HG03066 (cell line): ENCODE measurements at regions not wholly inside any gene's neighbourhood (a gene's known extent, or its start where the extent isn't known, plus 50 kb on each side); places are given as distances from the start of the nearest gene placed in this dataset.
"Not testable (repeated sequence)": the region's sequence is repeated elsewhere in the genome, so short reads cannot be mapped to it uniquely, and the experiment has no call there.

Experiments used
- ATAC-seq: cut with Tn5 transposase; IDR thresholded peaks from one replicate; pipeline ENCODE4 v1.9.1; 2021; ENCODE audit warnings: low read depth; ENCODE audit not compliant: unreplicated experiment

- no peak for ATAC-seq
These were observed 149.7 kb upstream of the ARRDC3 start for GRCh38 chr5:91532779-91533178.

GRCh38 chr5:91532281-91532680 lies 149.2 kb upstream of the ARRDC3 start:
- ATAC-seq, result no peak

GRCh38 chr5:91528831-91529230 lies 145.7 kb upstream of the ARRDC3 start:
- ATAC-seq, result no peak

- no peak for ATAC-seq
These were observed 138.7 kb upstream of the ARRDC3 start for GRCh38 chr5:91521785-91522184.

- no peak for ATAC-seq
These were observed 138.2 kb upstream of the ARRDC3 start for GRCh38 chr5:91521334-91521733.

- no peak for ATAC-seq
These were observed 131.3 kb upstream of the ARRDC3 start for GRCh38 chr5:91514400-91514799.

- ATAC-seq, result no peak
These were observed 120.2 kb upstream of the ARRDC3 start for GRCh38 chr5:91503321-91503720.

- ATAC-seq, result no peak
These were observed 117.6 kb upstream of the ARRDC3 start for GRCh38 chr5:91500758-91501157.

GRCh38 chr5:91499943-91500531 lies 116.9 kb upstream of the ARRDC3 start:
- ATAC-seq, result peak; percentile 46

GRCh38 chr5:91495699-91496098 lies 112.6 kb upstream of the ARRDC3 start:
- no peak for ATAC-seq

- no peak for ATAC-seq
These were observed 111.4 kb upstream of the ARRDC3 start for GRCh38 chr5:91494447-91494996.

GRCh38 chr5:91493086-91493485 lies 110.0 kb upstream of the ARRDC3 start:
- no peak for ATAC-seq

- ATAC-seq, result no peak
These were observed 108.1 kb upstream of the ARRDC3 start for GRCh38 chr5:91491229-91491628.

GRCh38 chr5:91490316-91490715 lies 107.2 kb upstream of the ARRDC3 start:
- ATAC-seq, result no peak

- ATAC-seq, result no peak
These were observed 104.3 kb upstream of the ARRDC3 start for GRCh38 chr5:91487420-91487819.

- ATAC-seq, result no peak
These were observed 103.5 kb upstream of the ARRDC3 start for GRCh38 chr5:91486638-91487037.

GRCh38 chr5:91484662-91485061 lies 101.5 kb upstream of the ARRDC3 start:
- ATAC-seq, result no peak

GRCh38 chr5:91479376-91479775 lies 96.3 kb upstream of the ARRDC3 start:
- not testable (repeated sequence) for ATAC-seq

- ATAC-seq, result no peak
These were observed 95.0 kb upstream of the ARRDC3 start for GRCh38 chr5:91478096-91478495.

- ATAC-seq, result no peak
These were observed 94.3 kb upstream of the ARRDC3 start for GRCh38 chr5:91477408-91477807.

GRCh38 chr5:91474201-91474600 lies 91.1 kb upstream of the ARRDC3 start:
- ATAC-seq, result no peak

- ATAC-seq, result no peak
These were observed 89.5 kb upstream of the ARRDC3 start for GRCh38 chr5:91472631-91473030.
